HepG2 (cell line): ENCODE measurements at regions not wholly inside any gene's neighbourhood (a gene's known extent, or its start where the extent isn't known, plus 50 kb on each side); places are given as distances from the start of the nearest gene placed in this dataset.

Experiments
- AGO1 ChIP-seq: fragments of 200-400 bp; formaldehyde crosslinking; IDR thresholded peaks from 2 replicates; pipeline ENCODE4 v1.6.1; 2017; ENCODE audit warnings: mild to moderate bottlenecking, low read depth, low read length, moderate library complexity; ENCODE audit not compliant: poor library complexity, severe bottlenecking
- JDP2 ChIP-seq: sonication (generic); formaldehyde crosslinking; IDR thresholded peaks from 2 replicates; pipeline ENCODE4 v1.8.1; 2022; ENCODE audit warnings: missing genetic modification reagents, borderline replicate concordance
- LCORL ChIP-seq, 2 experiments: fragments of 450-650 bp in 1 of 2; sonication (generic) in 1 of 2; formaldehyde crosslinking in 1 of 2; IDR thresholded peaks; 2 replicates each; pipeline versions ENCODE4 v1.5.0 to v1.6.1; 2017 to 2020; ENCODE audit warnings: antibody characterized with exemption in 1 of 2, missing genetic modification reagents in 1 of 2
- YEATS4 ChIP-seq: sonication (generic); formaldehyde crosslinking; IDR thresholded peaks from 2 replicates; pipeline ENCODE4 v1.4.0; 2020; ENCODE audit warnings: missing genetic modification reagents, borderline replicate concordance
- ZNF460 ChIP-seq: sonication (generic); formaldehyde crosslinking; IDR thresholded peaks from 2 replicates; pipeline ENCODE4 v1.5.1; 2020; ENCODE audit warnings: missing genetic modification reagents, mild to moderate bottlenecking, borderline replicate concordance
- TF ChIP-seq, protein P1 (sequence below): sonication (generic); formaldehyde crosslinking; IDR thresholded peaks from 2 replicates; pipeline ENCODE4 v1.4.0; 2020; ENCODE audit warnings: mild to moderate bottlenecking, missing genetic modification reagents, borderline replicate concordance
- TF ChIP-seq, protein P2 (sequence below): sonication (generic); formaldehyde crosslinking; IDR thresholded peaks from 2 replicates; pipeline ENCODE4 v1.4.0; 2020; ENCODE audit warnings: missing genetic modification reagents

DNA sequence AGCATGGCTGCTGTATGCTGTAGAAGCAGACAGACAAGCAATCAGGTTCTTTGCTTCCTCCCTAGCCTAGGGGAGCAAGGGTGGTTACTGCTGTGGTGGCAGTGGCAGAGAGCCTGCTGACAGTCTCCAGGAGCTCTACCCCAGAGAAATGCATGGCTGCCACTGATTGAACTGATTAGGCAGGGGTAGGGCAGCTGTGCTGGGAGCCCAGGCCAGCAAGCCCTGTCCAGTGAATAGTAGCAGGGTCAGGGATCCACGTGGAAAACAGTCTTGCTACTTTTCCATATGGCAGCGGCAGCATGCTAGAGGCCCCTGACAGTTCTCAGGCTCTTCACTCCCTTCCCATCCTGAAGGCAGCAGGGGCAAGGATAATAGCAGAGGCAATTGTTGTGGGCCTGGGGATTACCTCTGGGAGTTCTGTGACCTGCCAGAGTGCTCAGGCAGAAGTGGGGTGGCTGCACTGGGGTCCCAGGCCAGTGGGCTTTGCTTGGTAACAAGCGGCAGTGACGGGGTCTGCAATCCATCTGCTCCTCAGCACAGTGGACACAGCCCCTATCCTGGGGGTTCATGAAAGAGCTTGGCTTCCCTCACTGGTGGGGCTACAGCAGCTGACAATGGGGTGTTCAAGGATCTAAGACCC lies 558.8 kb upstream of the GHITM start (continued):
- TF ChIP-seq AGO1 (no peak), YEATS4 (CRISPR knock-in tag) (no peak), ZNF460 (CRISPR knock-in tag) (no peak), LCORL (IDR thresholded peaks at IDR 0.05) (no peak), LCORL (CRISPR knock-in tag; IDR thresholded peaks at IDR 0.05) (no peak), JDP2 (no peak)
- TF ChIP-seq, protein P1, sequence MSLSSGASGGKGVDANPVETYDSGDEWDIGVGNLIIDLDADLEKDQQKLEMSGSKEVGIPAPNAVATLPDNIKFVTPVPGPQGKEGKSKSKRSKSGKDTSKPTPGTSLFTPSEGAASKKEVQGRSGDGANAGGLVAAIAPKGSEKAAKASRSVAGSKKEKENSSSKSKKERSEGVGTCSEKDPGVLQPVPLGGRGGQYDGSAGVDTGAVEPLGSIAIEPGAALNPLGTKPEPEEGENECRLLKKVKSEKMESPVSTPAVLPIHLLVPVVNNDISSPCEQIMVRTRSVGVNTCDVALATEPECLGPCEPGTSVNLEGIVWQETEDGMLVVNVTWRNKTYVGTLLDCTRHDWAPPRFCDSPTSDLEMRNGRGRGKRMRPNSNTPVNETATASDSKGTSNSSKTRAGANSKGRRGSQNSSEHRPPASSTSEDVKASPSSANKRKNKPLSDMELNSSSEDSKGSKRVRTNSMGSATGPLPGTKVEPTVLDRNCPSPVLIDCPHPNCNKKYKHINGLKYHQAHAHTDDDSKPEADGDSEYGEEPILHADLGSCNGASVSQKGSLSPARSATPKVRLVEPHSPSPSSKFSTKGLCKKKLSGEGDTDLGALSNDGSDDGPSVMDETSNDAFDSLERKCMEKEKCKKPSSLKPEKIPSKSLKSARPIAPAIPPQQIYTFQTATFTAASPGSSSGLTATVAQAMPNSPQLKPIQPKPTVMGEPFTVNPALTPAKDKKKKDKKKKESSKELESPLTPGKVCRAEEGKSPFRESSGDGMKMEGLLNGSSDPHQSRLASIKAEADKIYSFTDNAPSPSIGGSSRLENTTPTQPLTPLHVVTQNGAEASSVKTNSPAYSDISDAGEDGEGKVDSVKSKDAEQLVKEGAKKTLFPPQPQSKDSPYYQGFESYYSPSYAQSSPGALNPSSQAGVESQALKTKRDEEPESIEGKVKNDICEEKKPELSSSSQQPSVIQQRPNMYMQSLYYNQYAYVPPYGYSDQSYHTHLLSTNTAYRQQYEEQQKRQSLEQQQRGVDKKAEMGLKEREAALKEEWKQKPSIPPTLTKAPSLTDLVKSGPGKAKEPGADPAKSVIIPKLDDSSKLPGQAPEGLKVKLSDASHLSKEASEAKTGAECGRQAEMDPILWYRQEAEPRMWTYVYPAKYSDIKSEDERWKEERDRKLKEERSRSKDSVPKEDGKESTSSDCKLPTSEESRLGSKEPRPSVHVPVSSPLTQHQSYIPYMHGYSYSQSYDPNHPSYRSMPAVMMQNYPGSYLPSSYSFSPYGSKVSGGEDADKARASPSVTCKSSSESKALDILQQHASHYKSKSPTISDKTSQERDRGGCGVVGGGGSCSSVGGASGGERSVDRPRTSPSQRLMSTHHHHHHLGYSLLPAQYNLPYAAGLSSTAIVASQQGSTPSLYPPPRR (CRISPR knock-in tag), result no peak
- TF ChIP-seq, protein P2, sequence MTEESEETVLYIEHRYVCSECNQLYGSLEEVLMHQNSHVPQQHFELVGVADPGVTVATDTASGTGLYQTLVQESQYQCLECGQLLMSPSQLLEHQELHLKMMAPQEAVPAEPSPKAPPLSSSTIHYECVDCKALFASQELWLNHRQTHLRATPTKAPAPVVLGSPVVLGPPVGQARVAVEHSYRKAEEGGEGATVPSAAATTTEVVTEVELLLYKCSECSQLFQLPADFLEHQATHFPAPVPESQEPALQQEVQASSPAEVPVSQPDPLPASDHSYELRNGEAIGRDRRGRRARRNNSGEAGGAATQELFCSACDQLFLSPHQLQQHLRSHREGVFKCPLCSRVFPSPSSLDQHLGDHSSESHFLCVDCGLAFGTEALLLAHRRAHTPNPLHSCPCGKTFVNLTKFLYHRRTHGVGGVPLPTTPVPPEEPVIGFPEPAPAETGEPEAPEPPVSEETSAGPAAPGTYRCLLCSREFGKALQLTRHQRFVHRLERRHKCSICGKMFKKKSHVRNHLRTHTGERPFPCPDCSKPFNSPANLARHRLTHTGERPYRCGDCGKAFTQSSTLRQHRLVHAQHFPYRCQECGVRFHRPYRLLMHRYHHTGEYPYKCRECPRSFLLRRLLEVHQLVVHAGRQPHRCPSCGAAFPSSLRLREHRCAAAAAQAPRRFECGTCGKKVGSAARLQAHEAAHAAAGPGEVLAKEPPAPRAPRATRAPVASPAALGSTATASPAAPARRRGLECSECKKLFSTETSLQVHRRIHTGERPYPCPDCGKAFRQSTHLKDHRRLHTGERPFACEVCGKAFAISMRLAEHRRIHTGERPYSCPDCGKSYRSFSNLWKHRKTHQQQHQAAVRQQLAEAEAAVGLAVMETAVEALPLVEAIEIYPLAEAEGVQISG, result no peak
